ENCODE measurements at regions not wholly inside any gene's neighbourhood (a gene's known extent, or its start where the extent isn't known, plus 50 kb on each side); places are given as distances from the start of the nearest gene placed in this dataset.

GRCh38 chr15:93811305-93811704, 420.1 kb upstream of the MCTP2 start:
- TF ChIP-seq, protein P1, sequence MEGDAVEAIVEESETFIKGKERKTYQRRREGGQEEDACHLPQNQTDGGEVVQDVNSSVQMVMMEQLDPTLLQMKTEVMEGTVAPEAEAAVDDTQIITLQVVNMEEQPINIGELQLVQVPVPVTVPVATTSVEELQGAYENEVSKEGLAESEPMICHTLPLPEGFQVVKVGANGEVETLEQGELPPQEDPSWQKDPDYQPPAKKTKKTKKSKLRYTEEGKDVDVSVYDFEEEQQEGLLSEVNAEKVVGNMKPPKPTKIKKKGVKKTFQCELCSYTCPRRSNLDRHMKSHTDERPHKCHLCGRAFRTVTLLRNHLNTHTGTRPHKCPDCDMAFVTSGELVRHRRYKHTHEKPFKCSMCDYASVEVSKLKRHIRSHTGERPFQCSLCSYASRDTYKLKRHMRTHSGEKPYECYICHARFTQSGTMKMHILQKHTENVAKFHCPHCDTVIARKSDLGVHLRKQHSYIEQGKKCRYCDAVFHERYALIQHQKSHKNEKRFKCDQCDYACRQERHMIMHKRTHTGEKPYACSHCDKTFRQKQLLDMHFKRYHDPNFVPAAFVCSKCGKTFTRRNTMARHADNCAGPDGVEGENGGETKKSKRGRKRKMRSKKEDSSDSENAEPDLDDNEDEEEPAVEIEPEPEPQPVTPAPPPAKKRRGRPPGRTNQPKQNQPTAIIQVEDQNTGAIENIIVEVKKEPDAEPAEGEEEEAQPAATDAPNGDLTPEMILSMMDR (conservative IDR thresholded peaks at IDR 0.05; ENCODE audit: low read depth, low read length) = no peak
- H3K4me3 ChIP-seq (ENCODE audit: low read depth, low read length) = no peak overlapping the region
- DNase-seq (ENCODE audit: low read depth) = no peak

- no peak overlapping the region for H3K4me3 ChIP-seq (ENCODE audit: low read depth, low read length)
- no peak for DNase-seq (ENCODE audit: low read depth)
- TF ChIP-seq, protein P1 (conservative IDR thresholded peaks at IDR 0.05; ENCODE audit: low read depth, low read length) = no peak
These were observed 421.8 kb upstream of the MCTP2 start for GRCh38 chr15:93809516-93809915.

GRCh38 chr15:93803421-93804152, 427.8 kb upstream of the MCTP2 start:
- H3K4me3 ChIP-seq (ENCODE audit: low read depth, low read length) = no peak overlapping the region
- DNase-seq (ENCODE audit: low read depth) = no peak
- TF ChIP-seq, protein P1 (conservative IDR thresholded peaks at IDR 0.05; ENCODE audit: low read depth, low read length) = no peak

GRCh38 chr15:93801206-93801605, 430.2 kb upstream of the MCTP2 start:
- TF ChIP-seq, protein P1 (conservative IDR thresholded peaks at IDR 0.05; ENCODE audit: low read depth, low read length) = no peak
- H3K4me3 ChIP-seq (ENCODE audit: low read depth, low read length) = no peak overlapping the region
- no peak for DNase-seq (ENCODE audit: low read depth)

DNA sequence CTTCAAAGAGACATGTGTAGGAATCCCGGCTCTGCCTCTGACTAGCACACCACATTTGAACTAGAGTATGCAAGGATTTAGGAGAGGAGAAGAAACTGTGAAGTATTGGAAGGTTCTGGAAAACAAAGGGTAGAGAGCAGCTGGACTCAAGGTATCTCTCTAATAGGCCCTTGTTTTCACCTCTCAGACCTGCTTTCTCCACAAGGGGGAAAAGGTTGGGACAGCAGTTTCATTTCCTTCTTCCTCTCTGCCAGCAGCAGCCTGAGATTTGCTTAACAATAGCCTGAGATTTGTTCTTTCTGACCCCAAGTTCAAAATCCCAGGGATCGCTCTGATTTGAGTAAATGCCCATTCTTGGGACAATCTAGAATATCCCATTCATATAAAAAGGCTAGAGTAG, 430.6 kb upstream of the MCTP2 start:
- no peak overlapping the region for H3K4me3 ChIP-seq (ENCODE audit: low read depth, low read length)
- TF ChIP-seq, protein P1 (conservative IDR thresholded peaks at IDR 0.05; ENCODE audit: low read depth, low read length) = no peak
- DNase-seq (ENCODE audit: low read depth) = no peak

- no peak for DNase-seq (ENCODE audit: low read depth)
- no peak overlapping the region for H3K4me3 ChIP-seq (ENCODE audit: low read depth, low read length)
- TF ChIP-seq, protein P1 (conservative IDR thresholded peaks at IDR 0.05; ENCODE audit: low read depth, low read length) = no peak
These were observed 441.9 kb upstream of the MCTP2 start for GRCh38 chr15:93789441-93789840.

- TF ChIP-seq, protein P1 (conservative IDR thresholded peaks at IDR 0.05; ENCODE audit: low read depth, low read length) = no peak
- no peak overlapping the region for H3K4me3 ChIP-seq (ENCODE audit: low read depth, low read length)
- no peak for DNase-seq (ENCODE audit: low read depth)
These were observed 451.3 kb upstream of the MCTP2 start for GRCh38 chr15:93780073-93780472.

Measured in epithelial cell of proximal tubule (primary cell).